Caco-2 (cell line): ENCODE measurements at regions not wholly inside any gene's neighbourhood (a gene's known extent, or its start where the extent isn't known, plus 50 kb on each side); places are given as distances from the start of the nearest gene placed in this dataset.
"Not testable (repeated sequence)": the region's sequence is repeated elsewhere in the genome, so short reads cannot be mapped to it uniquely, and the experiment has no call there.

Experiments
- BruUV-seq: library from RNA; stranded (reverse); fragments of 400-500 nt; replicated peaks from 2 replicates; lab custom pipeline; 2021; lab: Mats Ljungman, UMichigan
- CTCF ChIA-PET: fragments of 300-600 bp; sonication (Branson Sonifier 250); formaldehyde crosslinking; loops from one replicate; lab custom pipeline; 2022; ENCODE audit warnings: antibody characterized with exemption; lab: Charles Lee
- POLR2A ChIA-PET: fragments of 300-600 bp; sonication (Branson Sonifier 250); formaldehyde crosslinking; loops from one replicate; lab custom pipeline; 2022; ENCODE audit warnings: antibody characterized with exemption; lab: Charles Lee
- DNase-seq, 2 experiments: peaks; one replicate each; pipeline versions ENCODE4 v3.0.0 to v3.0.0-alpha.2; 2020 to 2022
- H3K27me3 ChIP-seq: replicated peaks from 2 replicates; pipeline ENCODE4 v1.6.0; 2011; ENCODE audit warnings: low read length; ENCODE audit not compliant: control insufficient read depth, insufficient read depth
- H3K36me3 ChIP-seq: 2 replicates; pipeline ENCODE4 v1.5.1; 2011; ENCODE audit warnings: low read length; ENCODE audit not compliant: control insufficient read depth, insufficient read depth
- H3K4me1 ChIP-seq: fragments of 250-450 bp; sonication (Bioruptor Pico); 2 replicates; pipeline ENCODE4 v1.5.1; 2020; ENCODE audit warnings: mild to moderate bottlenecking
- H3K4me3 ChIP-seq: 2 replicates; pipeline ENCODE4 v1.5.1; 2011; ENCODE audit warnings: low read depth, mild to moderate bottlenecking, control low read depth, low read length
- H3K9me3 ChIP-seq: fragments of 250-450 bp; sonication (Bioruptor Pico); 2 replicates; pipeline ENCODE4 v1.5.1; 2020; ENCODE audit warnings: mild to moderate bottlenecking, moderate library complexity
- H3K27ac Mint-ChIP-seq: one replicate; pipeline ENCODE4 v1.8.0; 2022; ENCODE audit warnings: mixed read lengths; ENCODE audit not compliant: unreplicated experiment
- H3K27me3 Mint-ChIP-seq: one replicate; pipeline ENCODE4 v1.8.0; 2022; ENCODE audit warnings: mixed read lengths; ENCODE audit not compliant: insufficient read depth, unreplicated experiment
- H3K36me3 Mint-ChIP-seq: one replicate; pipeline ENCODE4 v1.8.0; 2022; ENCODE audit warnings: mild to moderate bottlenecking, mixed read lengths; ENCODE audit not compliant: insufficient read depth, unreplicated experiment
- H3K4me1 Mint-ChIP-seq: one replicate; pipeline ENCODE4 v1.8.0; 2022; ENCODE audit warnings: low read depth, mixed read lengths; ENCODE audit not compliant: unreplicated experiment
- H3K4me3 Mint-ChIP-seq: one replicate; pipeline ENCODE4 v1.8.0; 2022; ENCODE audit warnings: mild to moderate bottlenecking, moderate library complexity, mixed read lengths; ENCODE audit not compliant: unreplicated experiment
- H3K9me3 Mint-ChIP-seq: one replicate; pipeline ENCODE4 v1.8.0; 2022; ENCODE audit warnings: mixed read lengths; ENCODE audit not compliant: unreplicated experiment
- CTCF ChIP-seq, 2 experiments: fragments of 200-600 bp in 1 of 2; IDR thresholded peaks; 1 replicate in 1 of 2; 2 replicates in 1 of 2; pipeline versions ENCODE4 v1.5.1 to v1.8.0; 2011 to 2022; ENCODE audit warnings: antibody characterized with exemption in 1 of 2, control low read depth in 1 of 2, inconsistent platforms in 1 of 2, low read depth in 1 of 2, low read length in 1 of 2, mild to moderate bottlenecking in 1 of 2, moderate library complexity in 1 of 2; ENCODE audit not compliant: insufficient read depth in 1 of 2, severe bottlenecking in 1 of 2, unreplicated experiment in 1 of 2
- intact Hi-C: fragments of 100-400 bp; cut with micrococcal nuclease; formaldehyde crosslinking; loops from one replicate; pipeline ENCODE4 v1.10.0; 2022; ENCODE audit not compliant: unreplicated experiment

- H3K9me3 ChIP-seq, result no peaks in the 10 kb centered on the region
- Mint-ChIP-seq H3K9me3 (peaks cover 10% of the 10 kb centered on the region), H3K36me3 (no peaks in the 10 kb centered on the region), H3K27me3 (peaks cover 16% of the 10 kb centered on the region), H3K4me1 (no peaks in the 10 kb centered on the region), H3K27ac (no peak overlapping the region), H3K4me3 (no peak overlapping the region)
- DNase-seq, result no peak
- TF ChIP-seq CTCF (IDR thresholded peaks at IDR 0.05; ENCODE audit: insufficient read depth in 1 of 2, low read depth in 1 of 2, low read length in 1 of 2, severe bottlenecking in 1 of 2, unreplicated experiment in 1 of 2), result no peak
- POLR2A ChIA-PET, result no interaction called here
- BruUV-seq, result no TSS peak
- H3K27me3 ChIP-seq, result no peaks in the 10 kb centered on the region
- no peaks in the 10 kb centered on the region for H3K36me3 ChIP-seq
- CTCF ChIA-PET, result no interaction called here
- intact Hi-C loops, result no loop called here
- no peak overlapping the region for H3K4me3 ChIP-seq
- no peaks in the 10 kb centered on the region for H3K4me1 ChIP-seq
These were observed 280.3 kb upstream of the PROK2 start for GRCh38 chr3:72065236-72065635.

GRCh38 chr3:72064727-72065126, 279.8 kb upstream of the PROK2 start:
- CTCF ChIA-PET, H3K9me3 ChIP-seq, H3K4me1 ChIP-seq, intact Hi-C loops, H3K4me3 Mint-ChIP-seq, H3K36me3 Mint-ChIP-seq, H3K9me3 Mint-ChIP-seq, DNase-seq, H3K36me3 ChIP-seq, H3K27ac Mint-ChIP-seq, BruUV-seq, H3K27me3 ChIP-seq, H3K4me1 Mint-ChIP-seq, H3K4me3 ChIP-seq, POLR2A ChIA-PET: not testable (repeated sequence)
- peaks cover 16% of the 10 kb centered on the region for H3K27me3 Mint-ChIP-seq

DNA sequence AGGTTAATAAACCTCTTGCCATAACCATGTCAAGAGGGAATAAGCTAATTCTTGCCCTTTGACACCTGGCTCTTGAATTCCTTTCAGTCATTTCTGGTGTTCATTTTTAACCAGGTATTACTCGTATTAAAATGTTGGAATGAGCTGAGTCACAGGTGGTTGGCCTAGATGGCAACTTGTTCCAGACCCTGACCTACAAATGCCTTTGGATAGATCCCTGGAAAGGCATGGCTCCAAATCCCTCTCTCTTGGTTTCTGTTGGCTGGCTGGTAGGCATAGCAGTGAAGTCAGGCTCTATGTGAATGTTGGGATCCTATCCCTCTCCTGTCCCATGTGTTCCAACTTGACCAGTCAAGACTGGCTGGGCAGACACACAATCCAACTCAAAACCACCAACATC, 277.1 kb upstream of the PROK2 start:
- Histone ChIP-seq H3K36me3 (no peaks in the 10 kb centered on the region), H3K27me3 (no peaks in the 10 kb centered on the region), H3K9me3 (no peaks in the 10 kb centered on the region), H3K4me3 (no peak overlapping the region), H3K4me1 (no peaks in the 10 kb centered on the region)
- ChIA-PET CTCF (no interaction called here), POLR2A (no interaction called here)
- H3K4me3 Mint-ChIP-seq, result no peak overlapping the region
- no peak for TF ChIP-seq CTCF (IDR thresholded peaks at IDR 0.05; ENCODE audit: insufficient read depth in 1 of 2, low read depth in 1 of 2, low read length in 1 of 2, severe bottlenecking in 1 of 2, unreplicated experiment in 1 of 2)
- H3K27me3 Mint-ChIP-seq, result peaks cover 13% of the 10 kb centered on the region
- intact Hi-C loops, result no loop called here
- no peak overlapping the region for H3K27ac Mint-ChIP-seq
- BruUV-seq, result no TSS peak
- DNase-seq, result no peak
- H3K4me1 Mint-ChIP-seq, result no peaks in the 10 kb centered on the region
- no peaks in the 10 kb centered on the region for H3K36me3 Mint-ChIP-seq
- H3K9me3 Mint-ChIP-seq, result peaks cover 10% of the 10 kb centered on the region

- no peak overlapping the region for H3K4me3 Mint-ChIP-seq
- no peak for TF ChIP-seq CTCF (IDR thresholded peaks at IDR 0.05; ENCODE audit: insufficient read depth in 1 of 2, low read depth in 1 of 2, low read length in 1 of 2, severe bottlenecking in 1 of 2, unreplicated experiment in 1 of 2)
- no peak overlapping the region for H3K4me3 ChIP-seq
- H3K27me3 ChIP-seq, result no peaks in the 10 kb centered on the region
- H3K27ac Mint-ChIP-seq, result no peak overlapping the region
- H3K4me1 Mint-ChIP-seq, result no peaks in the 10 kb centered on the region
- no TSS peak for BruUV-seq
- H3K27me3 Mint-ChIP-seq, result peaks cover 5% of the 10 kb centered on the region
- ChIA-PET CTCF (no interaction called here), POLR2A (no interaction called here)
- no peaks in the 10 kb centered on the region for H3K36me3 ChIP-seq
- H3K36me3 Mint-ChIP-seq, result no peaks in the 10 kb centered on the region
- intact Hi-C loops, result no loop called here
- H3K4me1 ChIP-seq, result no peaks in the 10 kb centered on the region
- H3K9me3 Mint-ChIP-seq, result peaks cover 10% of the 10 kb centered on the region
- DNase-seq, result no peak
- H3K9me3 ChIP-seq, result no peaks in the 10 kb centered on the region
These were observed 275.6 kb upstream of the PROK2 start for GRCh38 chr3:72060447-72061034.
